ENCODE measurements at regions not wholly inside any gene's neighbourhood (a gene's known extent, or its start where the extent isn't known, plus 50 kb on each side); places are given as distances from the start of the nearest gene placed in this dataset.

- no peak overlapping the region for H3K4me3 ChIP-seq (ENCODE audit: low read depth, low read length)
- DNase-seq (ENCODE audit: low read depth), result no peak
- TF ChIP-seq CTCF (conservative IDR thresholded peaks at IDR 0.05; ENCODE audit: low read depth, low read length), result no peak
Observed at GRCh38 chr14:87573591-87573990, 419.4 kb downstream of the GALC start.

GRCh38 chr14:87567618-87568295 lies 425.2 kb downstream of the GALC start:
- TF ChIP-seq CTCF (conservative IDR thresholded peaks at IDR 0.05; ENCODE audit: low read depth, low read length), result no peak
- DNase-seq (ENCODE audit: low read depth), result no peak
- no peak overlapping the region for H3K4me3 ChIP-seq (ENCODE audit: low read depth, low read length)

GRCh38 chr14:87566991-87567390 lies 426.0 kb downstream of the GALC start:
- DNase-seq (ENCODE audit: low read depth), result no peak
- H3K4me3 ChIP-seq (ENCODE audit: low read depth, low read length), result no peak overlapping the region
- no peak for TF ChIP-seq CTCF (conservative IDR thresholded peaks at IDR 0.05; ENCODE audit: low read depth, low read length)

- no peak for TF ChIP-seq CTCF (conservative IDR thresholded peaks at IDR 0.05; ENCODE audit: low read depth, low read length)
- no peak overlapping the region for H3K4me3 ChIP-seq (ENCODE audit: low read depth, low read length)
- DNase-seq (ENCODE audit: low read depth), result no peak
Observed at GRCh38 chr14:87547536-87547935, 445.4 kb downstream of the GALC start.

- no peak for DNase-seq (ENCODE audit: low read depth)
- H3K4me3 ChIP-seq (ENCODE audit: low read depth, low read length), result no peak overlapping the region
- no peak for TF ChIP-seq CTCF (conservative IDR thresholded peaks at IDR 0.05; ENCODE audit: low read depth, low read length)
Observed at GRCh38 chr14:87542288-87542687, 450.7 kb downstream of the GALC start.

- no peak overlapping the region for H3K4me3 ChIP-seq (ENCODE audit: low read depth, low read length)
- DNase-seq (ENCODE audit: low read depth), result no peak
- TF ChIP-seq CTCF (conservative IDR thresholded peaks at IDR 0.05; ENCODE audit: low read depth, low read length), result no peak
Observed at GRCh38 chr14:87540339-87540738, 452.6 kb downstream of the GALC start.

- no peak for TF ChIP-seq CTCF (conservative IDR thresholded peaks at IDR 0.05; ENCODE audit: low read depth, low read length)
- DNase-seq (ENCODE audit: low read depth), result no peak
- H3K4me3 ChIP-seq (ENCODE audit: low read depth, low read length), result no peak overlapping the region
Observed at GRCh38 chr14:87529081-87529480, 463.9 kb downstream of the GALC start.
